ENCODE measurements at regions not wholly inside any gene's neighbourhood (a gene's known extent, or its start where the extent isn't known, plus 50 kb on each side); places are given as distances from the start of the nearest gene placed in this dataset.
"Not testable (repeated sequence)": the region's sequence is repeated elsewhere in the genome, so short reads cannot be mapped to it uniquely, and the experiment has no call there.

DNA sequence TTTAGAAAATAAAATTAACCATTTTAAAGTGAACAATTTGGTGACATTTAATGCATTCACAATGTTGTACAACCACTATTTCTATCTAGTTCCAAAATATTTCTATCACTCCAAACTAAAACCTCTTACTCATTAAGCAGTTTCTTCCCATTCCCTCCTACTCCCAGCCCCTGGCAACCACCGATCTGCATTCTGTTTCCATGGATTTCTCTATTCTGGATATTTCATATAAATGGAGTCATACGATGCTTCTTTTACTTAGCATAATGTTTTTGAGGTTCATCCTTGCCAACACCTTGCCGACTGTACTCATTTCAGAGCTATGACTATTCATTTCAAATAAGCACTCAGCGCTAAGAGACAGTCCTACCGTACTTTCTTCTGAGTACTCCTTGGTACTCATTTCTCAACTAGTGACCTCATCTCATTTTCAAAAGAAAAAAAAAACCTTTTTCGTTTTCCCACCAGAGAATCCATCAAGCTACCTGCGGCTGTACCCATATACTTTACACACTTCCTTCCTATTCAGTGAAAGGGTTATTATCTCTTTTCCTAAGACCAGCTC is 259.2 kb downstream of the UTRN start:
- no peak for DNase-seq

DNA sequence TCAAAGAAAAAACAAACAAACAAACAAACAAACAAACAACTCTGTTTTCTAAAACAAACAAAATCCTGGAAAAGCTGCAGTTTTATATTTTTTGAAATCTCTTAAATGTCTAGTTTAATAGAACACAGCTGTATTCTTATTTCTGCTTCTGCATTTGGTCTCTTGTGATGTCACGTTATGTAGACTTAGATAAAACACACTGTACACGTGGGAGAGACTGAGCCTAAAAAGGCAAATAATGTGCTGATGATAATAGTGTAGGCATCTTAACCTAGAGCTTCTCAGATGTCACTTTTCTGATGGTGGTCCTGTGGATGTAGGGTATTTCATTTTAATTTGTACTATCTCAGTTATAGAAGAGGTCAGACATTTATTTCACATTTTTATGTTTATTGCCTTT is 261.7 kb downstream of the UTRN start:
- DNase-seq: no peak

GRCh38 chr6:144547409-144547808 is 262.3 kb downstream of the UTRN start:
- no peak for DNase-seq

DNA sequence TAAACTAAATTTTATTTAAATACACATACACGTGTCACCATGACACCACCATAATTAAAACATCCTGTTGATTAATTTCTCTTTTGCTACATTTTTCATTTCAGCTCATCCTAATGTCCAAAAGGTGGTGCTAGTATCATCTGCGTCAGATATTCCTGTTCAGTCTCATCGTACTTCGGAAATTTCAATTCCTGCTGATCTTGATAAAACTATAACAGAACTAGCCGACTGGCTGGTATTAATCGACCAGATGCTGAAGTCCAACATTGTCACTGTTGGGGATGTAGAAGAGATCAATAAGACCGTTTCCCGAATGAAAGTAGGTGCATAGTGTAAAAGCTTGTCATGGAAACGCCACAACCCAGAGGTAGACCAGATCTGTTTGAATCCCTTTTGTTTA is 263.4 kb downstream of the UTRN start:
- DNase-seq: no peak

- DNase-seq: no peak
Measured at GRCh38 chr6:144549837-144550747, 265.0 kb downstream of the UTRN start.

DNA sequence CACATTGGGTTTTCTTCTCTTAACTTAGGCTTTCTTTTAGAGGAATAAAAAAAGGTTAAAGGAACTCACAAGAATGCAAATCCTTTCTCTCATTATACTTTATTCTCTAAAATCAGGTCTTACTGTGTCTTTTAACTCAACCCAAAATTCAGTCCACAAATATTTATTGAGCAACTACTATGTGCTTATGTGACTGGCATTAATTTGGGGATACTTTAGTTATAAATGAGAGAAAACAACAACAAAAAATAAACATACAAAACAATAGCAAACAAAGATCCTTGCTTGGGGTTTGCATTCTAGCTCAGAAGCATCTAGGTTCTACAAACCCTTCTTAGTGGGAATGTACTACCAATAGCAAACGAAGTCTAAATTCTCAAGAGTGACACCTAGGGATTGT is 266.2 kb downstream of the UTRN start:
- no peak for DNase-seq

DNA sequence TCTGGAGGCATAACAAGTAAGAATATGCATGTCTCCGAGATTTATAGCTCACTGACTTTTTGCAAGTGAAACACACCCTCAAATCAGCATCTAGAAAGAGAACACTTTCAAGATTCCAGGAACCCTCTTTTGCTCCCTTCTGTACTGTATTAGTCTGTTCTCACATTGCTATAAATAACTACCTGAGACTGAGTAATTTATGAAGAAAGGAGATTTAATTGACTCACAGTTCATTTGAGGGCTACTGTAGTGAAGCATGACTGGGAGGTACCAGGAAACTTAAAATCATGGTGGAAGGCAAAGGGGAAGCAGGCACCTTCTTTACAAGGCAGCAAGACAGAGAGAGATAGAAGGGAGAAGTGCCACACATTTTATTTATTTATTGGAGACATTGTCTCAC is 269.9 kb downstream of the UTRN start:
- DNase-seq: no peak

- DNase-seq: peak; percentile 69
Measured at GRCh38 chr6:144559865-144560593, 274.9 kb downstream of the UTRN start.

- DNase-seq: no peak
Measured at GRCh38 chr6:144561455-144562043, 276.4 kb downstream of the UTRN start.

DNA sequence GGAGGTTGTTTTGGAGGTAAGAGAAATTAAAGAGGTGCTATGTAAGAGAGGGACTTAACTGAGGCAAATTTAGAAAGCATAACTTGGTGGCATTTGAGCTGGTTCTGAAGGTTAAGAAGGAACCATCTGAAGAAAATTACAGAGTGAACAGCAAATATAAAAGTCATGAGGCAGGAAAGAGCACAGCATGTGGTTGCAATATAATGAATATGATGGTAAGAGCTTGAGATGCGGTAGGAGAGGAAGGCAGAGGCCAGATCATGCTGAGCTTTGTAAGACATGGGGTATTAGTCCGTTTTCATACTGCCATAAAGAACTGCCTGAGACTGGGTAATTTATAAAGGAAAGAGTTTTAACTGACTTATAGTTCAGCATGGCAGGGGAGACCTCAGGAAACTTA is 279.1 kb downstream of the UTRN start:
- no peak for DNase-seq

- DNase-seq: no peak
Measured at GRCh38 chr6:144566868-144567615, 281.9 kb downstream of the UTRN start.

- DNase-seq: no peak
Measured at GRCh38 chr6:144568241-144568640, 283.1 kb downstream of the UTRN start.

GRCh38 chr6:144572541-144572940 is 287.4 kb downstream of the UTRN start:
- not testable (repeated sequence) for DNase-seq

DNA sequence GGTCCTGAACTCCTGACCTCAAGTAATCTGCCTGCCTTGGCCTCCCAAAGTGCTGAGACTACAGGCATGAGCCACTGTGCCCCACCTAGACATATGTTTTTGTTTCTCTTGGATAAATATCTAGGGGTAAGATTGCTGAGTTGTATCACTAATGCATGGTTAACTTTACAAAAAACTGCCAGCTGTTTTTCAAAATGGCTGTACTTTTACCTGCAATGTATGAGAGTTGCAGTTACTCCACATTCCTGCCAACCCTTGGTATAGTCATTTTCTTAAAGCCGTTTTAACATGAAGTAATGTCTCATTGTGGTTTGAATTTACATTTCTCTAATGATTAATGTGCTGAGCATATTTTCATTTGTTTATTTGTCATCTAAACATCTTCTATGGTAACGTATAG is 289.7 kb downstream of the UTRN start:
- no peak for DNase-seq

DNA sequence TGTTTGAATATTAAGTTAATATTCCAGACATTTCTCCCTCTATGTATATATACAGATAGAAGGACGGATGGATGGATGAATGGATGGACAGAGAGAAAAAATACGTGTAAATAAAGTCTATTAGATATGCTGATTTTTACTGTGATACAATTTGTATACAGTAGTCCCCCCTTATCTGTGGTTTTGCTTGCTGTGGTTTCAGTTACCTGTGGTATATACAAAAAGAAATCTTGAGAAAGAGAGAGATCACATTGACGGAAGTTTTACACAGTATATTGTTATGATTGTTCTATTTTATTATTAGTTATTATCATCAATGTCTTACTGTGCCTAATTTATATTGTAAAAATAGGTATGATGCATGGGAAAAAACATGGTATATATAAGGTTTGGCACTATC is 290.2 kb downstream of the UTRN start:
- no peak for DNase-seq

- no peak for DNase-seq
Measured at GRCh38 chr6:144576871-144577270, 291.7 kb downstream of the UTRN start.

- no peak for DNase-seq
Measured at GRCh38 chr6:144578385-144579350, 293.5 kb downstream of the UTRN start.

- DNase-seq: no peak
Measured at GRCh38 chr6:144580039-144580438, 294.9 kb downstream of the UTRN start.

GRCh38 chr6:144580771-144581170 is 295.6 kb downstream of the UTRN start:
- no peak for DNase-seq

DNA sequence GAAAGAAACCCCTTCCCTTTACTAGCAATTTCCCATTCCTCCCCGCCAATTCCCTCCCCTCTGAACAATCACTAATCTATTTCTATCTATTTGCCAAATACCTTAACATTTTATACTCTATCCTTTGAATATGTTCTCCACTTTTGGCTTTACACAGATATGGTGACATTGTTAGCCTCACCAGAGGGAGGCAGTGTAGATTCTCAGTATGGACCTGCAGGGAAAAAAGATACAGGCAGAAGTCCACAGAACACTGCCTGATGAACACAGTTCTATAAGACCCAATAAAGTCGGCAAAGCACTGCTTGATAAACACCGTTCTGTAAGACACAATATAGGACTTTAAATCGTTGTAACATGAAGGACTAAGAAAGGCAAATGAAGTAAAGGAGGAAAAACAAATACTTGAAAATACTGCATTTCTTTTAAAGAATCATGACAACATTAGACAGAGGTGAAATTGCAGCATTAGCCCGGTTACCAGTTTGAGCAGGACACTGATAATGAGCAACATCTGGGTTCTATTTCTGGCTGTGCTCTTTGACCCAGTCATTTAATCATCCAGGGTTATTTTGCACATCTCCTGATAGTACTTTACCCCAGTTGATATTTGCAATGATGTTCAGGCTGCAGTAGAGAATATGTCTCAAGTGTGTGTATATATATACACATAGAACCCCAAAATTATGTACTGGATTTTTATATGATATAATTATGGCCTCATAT is 296.8 kb downstream of the UTRN start:
- peak; percentile 65 for DNase-seq
